ENCODE measurements at regions not wholly inside any gene's neighbourhood (a gene's known extent, or its start where the extent isn't known, plus 50 kb on each side); places are given as distances from the start of the nearest gene placed in this dataset.

GRCh38 chr15:46946953-46947352, 770.4 kb upstream of the SEMA6D start:
- no peak for TF ChIP-seq EGR1 (IDR thresholded peaks at IDR 0.05)
- TF ChIP-seq YY1 (IDR thresholded peaks at IDR 0.05; ENCODE audit: low read depth): no peak
- no peak for TF ChIP-seq REST (IDR thresholded peaks at IDR 0.05; ENCODE audit: low read depth)
- TF ChIP-seq TEAD4 (IDR thresholded peaks at IDR 0.05): no peak
- no peak for TF ChIP-seq TAF1 (IDR thresholded peaks at IDR 0.05; ENCODE audit: low read depth)
- no peak for TF ChIP-seq NFIC (IDR thresholded peaks at IDR 0.05)
- no peak for TF ChIP-seq CEBPB (IDR thresholded peaks at IDR 0.05)
- no peak for TF ChIP-seq CREB1 (IDR thresholded peaks at IDR 0.05; ENCODE audit: low read depth)
- TF ChIP-seq EP300 (IDR thresholded peaks at IDR 0.05; ENCODE audit: borderline replicate concordance): no peak
- no peak for TF ChIP-seq RAD21 (IDR thresholded peaks at IDR 0.05; ENCODE audit: low read depth)
- TF ChIP-seq ZBTB7A (IDR thresholded peaks at IDR 0.05; ENCODE audit: low read depth): no peak
- no peak for TF ChIP-seq FOXM1 (IDR thresholded peaks at IDR 0.05; ENCODE audit: borderline replicate concordance, low read depth)
- no peak for TF ChIP-seq USF1 (IDR thresholded peaks at IDR 0.05)
- TF ChIP-seq MAX (IDR thresholded peaks at IDR 0.05): no peak
- TF ChIP-seq TCF12 (IDR thresholded peaks at IDR 0.05; ENCODE audit: low read depth): no peak

- TF ChIP-seq NFIC (IDR thresholded peaks at IDR 0.05) (no peak), TAF1 (IDR thresholded peaks at IDR 0.05; ENCODE audit: low read depth) (no peak), CREB1 (IDR thresholded peaks at IDR 0.05; ENCODE audit: low read depth) (no peak), REST (IDR thresholded peaks at IDR 0.05; ENCODE audit: low read depth) (no peak), USF1 (IDR thresholded peaks at IDR 0.05) (no peak), TEAD4 (IDR thresholded peaks at IDR 0.05) (no peak), CEBPB (IDR thresholded peaks at IDR 0.05) (no peak), TCF12 (IDR thresholded peaks at IDR 0.05; ENCODE audit: low read depth) (no peak), ZBTB7A (IDR thresholded peaks at IDR 0.05; ENCODE audit: low read depth) (no peak), EGR1 (IDR thresholded peaks at IDR 0.05) (no peak), YY1 (IDR thresholded peaks at IDR 0.05; ENCODE audit: low read depth) (no peak), MAX (IDR thresholded peaks at IDR 0.05) (no peak), EP300 (IDR thresholded peaks at IDR 0.05; ENCODE audit: borderline replicate concordance) (no peak), FOXM1 (IDR thresholded peaks at IDR 0.05; ENCODE audit: borderline replicate concordance, low read depth) (no peak), RAD21 (IDR thresholded peaks at IDR 0.05; ENCODE audit: low read depth) (no peak)
These were observed 761.7 kb upstream of the SEMA6D start for GRCh38 chr15:46955576-46955975.

GRCh38 chr15:46956456-46956855, 760.8 kb upstream of the SEMA6D start:
- TF ChIP-seq CEBPB (IDR thresholded peaks at IDR 0.05): no peak
- TF ChIP-seq CREB1 (IDR thresholded peaks at IDR 0.05; ENCODE audit: low read depth): no peak
- TF ChIP-seq YY1 (IDR thresholded peaks at IDR 0.05; ENCODE audit: low read depth): no peak
- no peak for TF ChIP-seq RAD21 (IDR thresholded peaks at IDR 0.05; ENCODE audit: low read depth)
- TF ChIP-seq MAX (IDR thresholded peaks at IDR 0.05): no peak
- TF ChIP-seq NFIC (IDR thresholded peaks at IDR 0.05): no peak
- no peak for TF ChIP-seq TEAD4 (IDR thresholded peaks at IDR 0.05)
- no peak for TF ChIP-seq FOXM1 (IDR thresholded peaks at IDR 0.05; ENCODE audit: borderline replicate concordance, low read depth)
- TF ChIP-seq USF1 (IDR thresholded peaks at IDR 0.05): no peak

GRCh38 chr15:46956881-46957280, 760.4 kb upstream of the SEMA6D start:
- TF ChIP-seq EP300 (IDR thresholded peaks at IDR 0.05; ENCODE audit: borderline replicate concordance) (no peak), TEAD4 (IDR thresholded peaks at IDR 0.05) (no peak), NFIC (IDR thresholded peaks at IDR 0.05) (no peak), TCF12 (IDR thresholded peaks at IDR 0.05; ENCODE audit: low read depth) (no peak), EGR1 (IDR thresholded peaks at IDR 0.05) (no peak)

GRCh38 chr15:46960581-46960980, 756.7 kb upstream of the SEMA6D start:
- TF ChIP-seq CEBPB (IDR thresholded peaks at IDR 0.05): no peak
- no peak for TF ChIP-seq TEAD4 (IDR thresholded peaks at IDR 0.05)
- no peak for TF ChIP-seq CREB1 (IDR thresholded peaks at IDR 0.05; ENCODE audit: low read depth)
- no peak for TF ChIP-seq REST (IDR thresholded peaks at IDR 0.05; ENCODE audit: low read depth)
- TF ChIP-seq FOXM1 (IDR thresholded peaks at IDR 0.05; ENCODE audit: borderline replicate concordance, low read depth): no peak
- TF ChIP-seq USF1 (IDR thresholded peaks at IDR 0.05): no peak
- TF ChIP-seq MAX (IDR thresholded peaks at IDR 0.05): no peak
- no peak for TF ChIP-seq TAF1 (IDR thresholded peaks at IDR 0.05; ENCODE audit: low read depth)
- TF ChIP-seq ZBTB7A (IDR thresholded peaks at IDR 0.05; ENCODE audit: low read depth): no peak
- no peak for TF ChIP-seq YY1 (IDR thresholded peaks at IDR 0.05; ENCODE audit: low read depth)
- TF ChIP-seq EGR1 (IDR thresholded peaks at IDR 0.05): no peak
- TF ChIP-seq TCF12 (IDR thresholded peaks at IDR 0.05; ENCODE audit: low read depth): no peak
